SK-N-MC (cell line): ENCODE measurements at regions not wholly inside any gene's neighbourhood (a gene's known extent, or its start where the extent isn't known, plus 50 kb on each side); places are given as distances from the start of the nearest gene placed in this dataset.

Experiments used
- EZH2 ChIP-seq: fragments of 200-600 bp; sonication (generic); IDR thresholded peaks from one replicate; pipeline ENCODE4 v1.6.1; 2017; ENCODE audit warnings: antibody characterized with exemption
- FOXP2 ChIP-seq: optimal IDR thresholded peaks from 2 replicates; pipeline ENCODE3; 2011; ENCODE audit warnings: mild to moderate bottlenecking, moderate library complexity; ENCODE audit not compliant: insufficient read depth; ENCODE audit errors: extremely low read length, control extremely low read depth
- POLR2AphosphoS5 ChIP-seq: IDR thresholded peaks from 2 replicates; pipeline ENCODE4 v1.6.1; 2012; ENCODE audit warnings: mild to moderate bottlenecking, low read depth, low read length, borderline replicate concordance

- TF ChIP-seq EZH2 (no peak), POLR2AphosphoS5 (no peak), FOXP2 (no peak)
These were observed 283.4 kb upstream of the MYT1L start for GRCh38 chr2:2614452-2614851.
